ENCODE measurements at regions not wholly inside any gene's neighbourhood (a gene's known extent, or its start where the extent isn't known, plus 50 kb on each side); places are given as distances from the start of the nearest gene placed in this dataset.

DNA sequence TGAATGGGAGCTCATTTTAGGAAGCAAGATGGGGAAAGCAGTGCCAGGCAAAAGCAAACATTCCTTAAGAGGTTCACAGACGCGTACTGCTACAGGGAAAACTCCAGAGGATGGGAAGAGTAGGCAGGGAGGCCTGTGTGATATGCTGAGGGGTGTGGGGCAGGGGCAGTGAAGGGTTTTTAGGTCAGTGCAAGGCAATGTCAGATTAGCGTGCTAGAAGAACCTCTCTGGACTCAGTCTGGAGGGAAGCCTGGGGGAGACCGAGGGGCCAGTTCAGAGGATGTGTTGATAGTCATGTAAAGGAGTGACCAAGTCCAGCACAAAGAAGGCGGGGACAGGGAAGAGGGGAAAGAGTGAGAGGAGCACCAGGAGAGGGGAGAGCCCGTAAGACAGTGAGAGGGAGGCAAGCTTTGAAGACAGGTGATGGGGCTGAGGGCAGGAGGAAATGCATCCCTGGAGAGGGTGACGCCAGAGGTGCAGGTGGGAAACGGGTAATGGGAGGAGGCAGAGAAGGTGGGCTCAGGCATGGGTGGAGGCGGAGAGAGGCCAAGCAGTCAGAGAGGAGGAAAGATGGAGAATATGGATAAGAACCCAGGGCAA, 134.5 kb downstream of the MTX3 start:
- Histone ChIP-seq H3K9me3 (no peaks in the 10 kb centered on the region), H3K27me3 (no peaks in the 10 kb centered on the region), H3K27ac (no peak overlapping the region), H3K36me3 (no peaks in the 10 kb centered on the region), H3K4me3 (no peak overlapping the region), H3K4me1 (no peaks in the 10 kb centered on the region)
- intact Hi-C loops (cut with DNase I), result loop anchor here (10.0 kb wide), 1 partner anchor 292 kb away; no protein-coding TSS in a partner anchor
- no peak for ATAC-seq
- TF ChIP-seq, protein P1, sequence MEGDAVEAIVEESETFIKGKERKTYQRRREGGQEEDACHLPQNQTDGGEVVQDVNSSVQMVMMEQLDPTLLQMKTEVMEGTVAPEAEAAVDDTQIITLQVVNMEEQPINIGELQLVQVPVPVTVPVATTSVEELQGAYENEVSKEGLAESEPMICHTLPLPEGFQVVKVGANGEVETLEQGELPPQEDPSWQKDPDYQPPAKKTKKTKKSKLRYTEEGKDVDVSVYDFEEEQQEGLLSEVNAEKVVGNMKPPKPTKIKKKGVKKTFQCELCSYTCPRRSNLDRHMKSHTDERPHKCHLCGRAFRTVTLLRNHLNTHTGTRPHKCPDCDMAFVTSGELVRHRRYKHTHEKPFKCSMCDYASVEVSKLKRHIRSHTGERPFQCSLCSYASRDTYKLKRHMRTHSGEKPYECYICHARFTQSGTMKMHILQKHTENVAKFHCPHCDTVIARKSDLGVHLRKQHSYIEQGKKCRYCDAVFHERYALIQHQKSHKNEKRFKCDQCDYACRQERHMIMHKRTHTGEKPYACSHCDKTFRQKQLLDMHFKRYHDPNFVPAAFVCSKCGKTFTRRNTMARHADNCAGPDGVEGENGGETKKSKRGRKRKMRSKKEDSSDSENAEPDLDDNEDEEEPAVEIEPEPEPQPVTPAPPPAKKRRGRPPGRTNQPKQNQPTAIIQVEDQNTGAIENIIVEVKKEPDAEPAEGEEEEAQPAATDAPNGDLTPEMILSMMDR (IDR thresholded peaks at IDR 0.05), result no peak
- DNase-seq, result no peak

DNA sequence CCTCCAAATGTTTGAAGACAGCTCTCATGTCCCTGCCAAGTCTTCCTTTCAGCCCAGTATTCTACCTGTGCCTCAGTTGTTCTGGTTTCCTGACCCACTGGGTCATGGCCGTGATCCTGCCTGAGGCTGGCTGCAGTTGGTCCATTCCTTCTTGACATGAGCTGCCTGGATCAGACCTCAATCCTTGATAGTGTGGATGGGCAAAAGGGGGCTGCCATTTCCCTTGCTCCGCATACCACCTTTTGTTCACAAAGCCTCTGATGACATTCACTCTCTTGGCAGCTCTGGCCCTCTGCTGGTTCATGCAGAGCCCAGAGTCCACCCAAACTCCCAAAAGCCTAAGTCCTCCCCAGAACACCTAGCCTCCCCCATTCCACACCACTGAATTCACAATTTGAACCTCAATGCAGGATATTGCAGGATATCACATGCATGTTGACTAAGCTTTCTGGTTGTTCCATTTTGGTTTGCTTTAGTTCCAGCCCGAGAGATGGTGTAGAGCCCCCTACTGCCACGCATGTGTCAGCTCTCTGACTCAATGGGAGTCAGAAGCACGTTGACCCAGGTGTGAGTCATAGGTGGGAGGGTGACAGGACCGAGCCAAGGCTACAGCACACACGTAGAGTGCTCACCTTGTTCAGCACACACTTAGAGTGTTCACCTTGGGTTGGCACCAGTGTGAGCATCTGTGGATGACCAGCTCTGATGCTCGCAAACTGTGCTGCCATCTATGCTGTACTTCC, 137.2 kb downstream of the MTX3 start:
- Histone ChIP-seq H3K4me3 (no peak overlapping the region), H3K27me3 (no peaks in the 10 kb centered on the region), H3K4me1 (no peaks in the 10 kb centered on the region), H3K9me3 (no peaks in the 10 kb centered on the region), H3K27ac (no peak overlapping the region), H3K36me3 (no peaks in the 10 kb centered on the region)
- TF ChIP-seq, protein P1 (IDR thresholded peaks at IDR 0.05), result no peak
- intact Hi-C loops (cut with DNase I), result loop anchor here (10.0 kb wide), 1 partner anchor 289 kb away; no protein-coding TSS in a partner anchor
- ATAC-seq (no peak), DNase-seq (no peak)

DNA sequence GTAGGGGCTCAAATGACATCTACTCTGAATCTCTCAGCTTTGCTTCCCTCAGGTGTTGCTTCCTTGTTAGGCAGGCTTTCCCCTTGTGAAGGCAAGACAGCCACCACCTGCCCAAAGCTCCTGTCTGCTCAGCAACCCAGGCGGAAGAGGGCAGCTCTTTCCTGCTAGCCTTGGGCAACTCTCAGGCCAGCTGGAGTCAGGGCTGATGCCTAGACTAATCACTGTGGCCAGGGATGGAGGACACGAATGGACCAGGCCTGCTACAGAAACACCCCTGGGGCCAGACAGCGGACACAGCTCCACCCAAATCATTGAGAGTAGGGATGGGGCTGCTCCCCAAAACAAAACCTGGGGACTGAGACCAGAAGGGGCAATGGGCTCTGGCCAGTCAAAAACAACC, 138.0 kb downstream of the MTX3 start:
- DNase-seq, result no peak
- H3K4me3 ChIP-seq, result no peak overlapping the region

DNA sequence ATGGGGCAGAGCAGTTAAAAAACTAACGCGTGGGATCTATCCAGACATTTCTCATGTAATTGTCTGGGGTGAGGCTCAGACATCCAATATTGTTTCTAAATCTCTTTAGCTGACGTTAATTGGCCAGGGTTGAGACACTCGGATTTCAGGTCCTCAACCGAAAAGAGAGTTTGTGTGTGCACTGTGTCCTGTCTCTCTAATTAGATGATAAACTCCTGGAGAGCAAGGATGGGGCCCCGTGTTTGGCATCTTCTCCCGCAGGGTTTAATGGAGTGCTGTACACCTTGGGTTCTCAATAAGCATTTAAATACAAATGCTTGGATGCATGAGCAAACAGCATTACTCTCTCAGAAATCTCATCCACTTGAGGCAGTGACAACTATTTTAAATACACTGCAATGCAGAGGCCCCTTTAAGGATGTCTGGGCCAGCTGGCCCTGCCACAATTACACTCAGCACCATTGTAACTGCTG, 139.6 kb downstream of the MTX3 start:
- H3K27ac ChIP-seq, result no peak overlapping the region
- H3K4me1 ChIP-seq, result no peaks in the 10 kb centered on the region
- H3K27me3 ChIP-seq, result no peaks in the 10 kb centered on the region
- DNase-seq (no peak), ATAC-seq (no peak)
- intact Hi-C loops (cut with DNase I), result loop anchor here (10.0 kb wide), 1 partner anchor 287 kb away; no protein-coding TSS in a partner anchor
- H3K36me3 ChIP-seq, result no peaks in the 10 kb centered on the region
- no peaks in the 10 kb centered on the region for H3K9me3 ChIP-seq
- H3K4me3 ChIP-seq, result no peak overlapping the region
- TF ChIP-seq, protein P1 (IDR thresholded peaks at IDR 0.05), result no peak

More for the DNA sequence above, 138.0 kb downstream of the MTX3 start:
- no peak overlapping the region for H3K27ac ChIP-seq
- no peaks in the 10 kb centered on the region for H3K36me3 ChIP-seq
- H3K4me1 ChIP-seq, result no peaks in the 10 kb centered on the region
- ATAC-seq, result no peak
- H3K27me3 ChIP-seq, result no peaks in the 10 kb centered on the region
- TF ChIP-seq, protein P1 (IDR thresholded peaks at IDR 0.05), result no peak
- intact Hi-C loops (cut with DNase I), result loop anchor here (10.0 kb wide), 1 partner anchor 288 kb away; no protein-coding TSS in a partner anchor
- no peaks in the 10 kb centered on the region for H3K9me3 ChIP-seq

DNA sequence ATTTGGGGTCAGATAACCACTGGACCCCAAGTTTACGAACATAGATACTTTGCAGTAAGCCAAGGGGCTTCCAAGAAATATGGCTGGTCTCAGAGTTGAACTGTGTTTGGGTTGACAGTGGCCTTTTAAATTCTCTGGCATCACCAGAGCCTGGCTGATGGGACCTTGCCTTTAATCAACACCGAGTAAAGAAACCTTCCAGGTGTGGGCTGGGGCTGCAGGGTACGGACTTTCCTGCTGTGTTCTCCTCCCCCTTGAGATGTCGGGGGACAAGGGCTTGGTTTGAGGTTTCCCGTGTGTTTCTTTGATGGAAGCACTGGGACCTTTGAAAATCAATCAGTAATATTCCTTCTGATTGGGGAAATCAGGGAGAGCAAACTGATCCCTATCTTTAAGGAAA, 140.1 kb downstream of the MTX3 start:
- ATAC-seq (no peak), DNase-seq (no peak)
- no peaks in the 10 kb centered on the region for H3K36me3 ChIP-seq
- intact Hi-C loops (cut with DNase I), result loop anchor here (10.0 kb wide), 1 partner anchor 286 kb away; no protein-coding TSS in a partner anchor
- no peak overlapping the region for H3K27ac ChIP-seq
- no peaks in the 10 kb centered on the region for H3K9me3 ChIP-seq
- no peak overlapping the region for H3K4me3 ChIP-seq
- TF ChIP-seq, protein P1 (IDR thresholded peaks at IDR 0.05), result no peak
- no peaks in the 10 kb centered on the region for H3K27me3 ChIP-seq
- no peaks in the 10 kb centered on the region for H3K4me1 ChIP-seq
